GM18517 (cell line): ENCODE measurements at regions not wholly inside any gene's neighbourhood (a gene's known extent, or its start where the extent isn't known, plus 50 kb on each side); places are given as distances from the start of the nearest gene placed in this dataset.
"Not testable (repeated sequence)": the region's sequence is repeated elsewhere in the genome, so short reads cannot be mapped to it uniquely, and the experiment has no call there.

Source experiments
- ATAC-seq: cut with Tn5 transposase; IDR thresholded peaks from one replicate; pipeline ENCODE4 v1.9.1; 2021; ENCODE audit warnings: mild to moderate bottlenecking, moderate library complexity; ENCODE audit not compliant: unreplicated experiment

DNA sequence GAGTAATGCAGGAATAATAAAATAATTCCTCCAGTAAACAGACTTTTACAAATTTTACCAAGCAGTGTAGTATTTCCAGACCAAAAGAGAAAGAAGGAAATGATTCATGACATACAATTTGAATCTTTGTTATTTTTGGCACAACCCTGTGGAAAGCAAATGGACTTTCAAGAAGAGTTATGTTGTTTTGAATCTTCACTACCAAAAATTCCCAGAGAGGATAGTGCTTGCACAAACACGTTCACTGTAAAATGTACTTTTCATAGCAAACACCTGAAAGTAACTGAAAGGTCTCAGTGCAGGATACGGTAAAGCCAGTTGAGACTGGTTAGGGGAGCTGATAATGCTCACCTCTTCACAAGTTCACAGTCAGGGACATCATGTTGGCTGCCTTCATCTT, 107.1 kb downstream of the USP22 start:
- ATAC-seq = no peak

DNA sequence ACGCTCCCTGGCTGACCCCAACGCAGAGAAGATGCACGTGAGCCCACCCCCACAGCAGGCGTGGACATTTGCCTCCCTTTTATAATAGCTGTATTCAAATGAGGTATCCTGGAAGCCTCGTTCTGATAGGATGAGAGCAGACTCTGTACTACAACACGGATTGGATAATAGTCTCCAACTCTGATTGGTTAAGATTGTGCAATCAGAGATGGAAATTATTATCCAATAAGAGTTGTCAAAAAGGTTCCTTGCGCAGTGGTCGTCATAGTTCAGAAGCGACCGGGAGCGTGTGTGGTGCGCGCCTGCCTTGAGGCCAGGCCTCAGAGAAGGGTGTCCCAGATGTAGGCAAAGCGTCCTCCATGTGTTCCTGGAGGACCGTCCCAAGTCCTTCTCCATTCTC, 104.6 kb downstream of the USP22 start:
- no peak for ATAC-seq

- ATAC-seq = no peak
Measured at GRCh38 chr17:20938988-20939615, 103.7 kb downstream of the USP22 start.

DNA sequence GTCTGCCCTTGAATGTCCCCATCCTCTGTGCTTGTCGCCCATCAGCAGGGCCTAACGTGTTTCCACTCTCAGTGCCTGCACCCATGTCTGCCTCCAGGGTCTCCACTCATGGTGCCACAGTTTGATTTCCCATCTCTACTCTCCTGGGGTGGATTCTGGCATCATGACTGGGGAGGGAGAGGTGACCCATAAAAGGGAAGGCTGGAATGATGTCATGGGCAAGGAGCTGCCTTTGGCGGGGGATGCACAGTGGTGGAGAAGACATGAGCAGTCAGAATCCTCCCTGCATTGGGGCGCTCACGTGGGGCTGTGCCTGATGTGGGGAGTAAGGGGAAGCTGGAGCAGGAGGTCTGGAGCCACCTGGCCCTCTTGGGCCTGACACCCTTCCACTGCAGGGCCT, 100.9 kb downstream of the USP22 start:
- ATAC-seq = no peak

- no peak for ATAC-seq
Measured at GRCh38 chr17:20944014-20944865, 98.6 kb downstream of the USP22 start.

DNA sequence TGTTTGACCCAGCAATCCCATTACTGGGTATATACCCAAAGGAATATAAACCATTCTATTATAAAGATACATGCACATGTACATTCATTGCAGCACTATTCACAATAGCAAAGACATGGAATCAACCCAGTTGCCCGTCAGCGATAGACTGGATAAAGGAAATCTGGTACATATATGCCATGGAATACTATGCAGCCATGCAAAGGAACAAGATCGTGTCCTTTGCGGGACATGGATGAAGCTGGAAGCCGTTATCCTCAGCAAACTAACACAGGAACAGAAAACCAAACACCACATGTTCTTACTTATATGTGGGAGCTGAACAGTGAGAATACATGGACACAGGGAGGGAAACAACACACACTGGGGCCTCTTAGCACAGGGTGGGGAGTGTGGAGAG, 95.1 kb downstream of the USP22 start:
- not testable (repeated sequence) for ATAC-seq

GRCh38 chr17:20948984-20949777, 93.6 kb downstream of the USP22 start:
- no peak for ATAC-seq
